H1 (cell line): ENCODE measurements at regions not wholly inside any gene's neighbourhood (a gene's known extent, or its start where the extent isn't known, plus 50 kb on each side); places are given as distances from the start of the nearest gene placed in this dataset.

Source experiments
- CTCF ChIA-PET: fragments of 300-600 bp; sonication (Branson Sonifier 250); formaldehyde crosslinking; loops from one replicate; lab custom pipeline; 2021; ENCODE audit not compliant: partially characterized antibody; lab: Charles Lee
- POLR2A ChIA-PET: fragments of 300-600 bp; sonication (Branson Sonifier 250); formaldehyde crosslinking; loops from one replicate; lab custom pipeline; 2021; ENCODE audit warnings: inconsistent platforms; ENCODE audit not compliant: partially characterized antibody; lab: Charles Lee
- DNase-seq, 2 experiments: peaks; one replicate each; pipeline versions ENCODE4 v3.0.0 to v3.0.0-alpha.2; 2010 to 2022; ENCODE audit warnings: low spot score in 2 of 2, low read depth in 1 of 2, mixed read lengths in 1 of 2
- FAIRE-seq: peaks from 2 replicates; lab custom pipeline; 2011; peaks lifted over from hg19 to GRCh38; lab: Jason Lieb, UNC
- H2AFZ ChIP-seq: 2 replicates; pipeline ENCODE4 v1.8.1; 2012; ENCODE audit warnings: low read length, inconsistent platforms
- H2AK5ac ChIP-seq: 2 replicates; pipeline ENCODE4 v1.6.1; 2013; ENCODE audit warnings: low read depth, low read length
- H2BK120ac ChIP-seq: replicated peaks from 2 replicates; pipeline ENCODE3; 2013; ENCODE audit warnings: low read depth, low read length, inconsistent platforms
- H2BK12ac ChIP-seq: 2 replicates; pipeline ENCODE4 v1.6.1; 2013; ENCODE audit warnings: low read depth, low read length
- H2BK15ac ChIP-seq: 2 replicates; pipeline ENCODE4 v1.6.1; 2013; ENCODE audit warnings: low read length
- H2BK20ac ChIP-seq: 2 replicates; pipeline ENCODE4 v1.6.1; 2013; ENCODE audit warnings: low read length
- H2BK5ac ChIP-seq: 2 replicates; pipeline ENCODE4 v1.6.1; 2013; ENCODE audit warnings: low read depth, low read length
- H3K14ac ChIP-seq: 2 replicates; pipeline ENCODE4 v1.6.1; 2013; ENCODE audit warnings: inconsistent platforms; ENCODE audit not compliant: insufficient read length
- H3K18ac ChIP-seq: 2 replicates; pipeline ENCODE4 v1.6.1; 2013; ENCODE audit warnings: low read length; ENCODE audit errors: extremely low read depth
- H3K23ac ChIP-seq: 2 replicates; pipeline ENCODE4 v1.6.1; 2013; ENCODE audit warnings: inconsistent platforms; ENCODE audit not compliant: insufficient read length
- H3K23me2 ChIP-seq: 2 replicates; pipeline ENCODE4 v1.6.1; 2013; ENCODE audit warnings: low read depth, low read length
- H3K27ac ChIP-seq: 2 replicates; pipeline ENCODE4 v1.6.1; 2011; ENCODE audit warnings: low read depth, low read length, inconsistent platforms
- H3K27me3 ChIP-seq, 4 experiments: replicated peaks in 1 of 4; 1 replicate in 1 of 4; 2 replicates in 3 of 4; pipeline versions ENCODE4 v1.6.1 to v1.8.1; 2011 to 2013; ENCODE audit warnings: low read length in 3 of 4, mild to moderate bottlenecking in 3 of 4, inconsistent platforms in 2 of 4, mixed read lengths in 2 of 4, moderate library complexity in 1 of 4; ENCODE audit not compliant: control insufficient read depth in 3 of 4, insufficient read depth in 3 of 4; ENCODE audit errors: extremely low read depth in 1 of 4
- H3K36me3 ChIP-seq, 4 experiments: 2 replicates each; pipeline versions ENCODE4 v1.6.1 to v1.8.1; 2011 to 2013; ENCODE audit warnings: mild to moderate bottlenecking in 4 of 4, low read length in 3 of 4, moderate library complexity in 2 of 4, control low read depth in 1 of 4, inconsistent platforms in 1 of 4; ENCODE audit not compliant: insufficient read depth in 4 of 4, control insufficient read depth in 2 of 4
- H3K4ac ChIP-seq: replicated peaks from 2 replicates; pipeline ENCODE3; 2013; ENCODE audit warnings: low read length, low read depth, mixed read lengths, inconsistent platforms; ENCODE audit not compliant: insufficient read length
- H3K4me1 ChIP-seq, 4 experiments: replicated peaks in 1 of 4; 1 replicate in 1 of 4; 2 replicates in 3 of 4; pipeline versions ENCODE4 v1.6.1 to v1.8.1; 2011 to 2013; ENCODE audit warnings: low read length in 3 of 4, inconsistent platforms in 2 of 4, mixed read lengths in 1 of 4; ENCODE audit not compliant: insufficient read depth in 4 of 4, control insufficient read depth in 3 of 4
- H3K4me2 ChIP-seq, 2 experiments: 2 replicates each; pipeline versions ENCODE4 v1.6.1 to v1.8.1; 2011 to 2013; ENCODE audit warnings: low read depth in 2 of 2, low read length in 2 of 2, control low read depth in 1 of 2, inconsistent platforms in 1 of 2, mild to moderate bottlenecking in 1 of 2; ENCODE audit not compliant: insufficient read depth in 1 of 2
- H3K4me3 ChIP-seq, 4 experiments: fragments of 200-600, 300-600 bp in 1 of 4; sonication (generic), shearing (Covaris generic), sonication (Bioruptor Twin) in 1 of 4; 2 replicates each; pipeline versions ENCODE4 v1.5.1 to v1.8.1; 2011 to 2016; ENCODE audit warnings: low read length in 4 of 4, low read depth in 3 of 4, control low read depth in 2 of 4, inconsistent platforms in 2 of 4, mild to moderate bottlenecking in 2 of 4, mixed read lengths in 1 of 4, moderate library complexity in 1 of 4; ENCODE audit not compliant: insufficient read depth in 2 of 4; ENCODE audit errors: extremely low read depth in 1 of 4
- H3K56ac ChIP-seq: replicated peaks from 2 replicates; pipeline ENCODE3; 2013; ENCODE audit warnings: low read depth, mild to moderate bottlenecking, mixed read lengths, low read length, inconsistent platforms; ENCODE audit not compliant: insufficient read length
- H3K79me1 ChIP-seq: 2 replicates; pipeline ENCODE4 v1.6.1; 2013; ENCODE audit warnings: low read depth, low read length, control low read depth
- H3K79me2 ChIP-seq, 2 experiments: 2 replicates each; pipeline versions ENCODE4 v1.6.1 to v1.8.1; 2012 to 2013; ENCODE audit warnings: low read length in 2 of 2, mild to moderate bottlenecking in 2 of 2, inconsistent platforms in 1 of 2; ENCODE audit not compliant: insufficient read depth in 2 of 2, control insufficient read depth in 1 of 2
- H3K9ac ChIP-seq, 4 experiments: replicated peaks in 1 of 4; 1 replicate in 1 of 4; 2 replicates in 3 of 4; pipeline versions ENCODE4 v1.6.1 to v1.8.1; 2011 to 2013; ENCODE audit warnings: low read depth in 3 of 4, low read length in 3 of 4, control low read depth in 2 of 4, mild to moderate bottlenecking in 2 of 4, moderate library complexity in 2 of 4, inconsistent platforms in 1 of 4; ENCODE audit errors: extremely low read depth in 1 of 4
- H3K9me3 ChIP-seq, 2 experiments: 2 replicates each; pipeline versions ENCODE4 v1.6.1 to v1.8.1; 2012 to 2013; ENCODE audit warnings: mild to moderate bottlenecking in 2 of 2, moderate library complexity in 2 of 2, control low read depth in 1 of 2, inconsistent platforms in 1 of 2, low read depth in 1 of 2, low read length in 1 of 2, mixed read lengths in 1 of 2; ENCODE audit not compliant: insufficient read depth in 2 of 2
- H4K20me1 ChIP-seq, 2 experiments: replicated peaks in 1 of 2; 2 replicates each; pipeline versions ENCODE3 to v1.8.1; 2011 to 2013; ENCODE audit warnings: inconsistent platforms in 2 of 2, low read length in 2 of 2, mild to moderate bottlenecking in 1 of 2; ENCODE audit not compliant: insufficient read depth in 2 of 2, control insufficient read depth in 1 of 2
- H4K5ac ChIP-seq: 2 replicates; pipeline ENCODE4 v1.6.1; 2013; ENCODE audit warnings: low read length, low read depth, mixed read lengths, inconsistent platforms; ENCODE audit not compliant: insufficient read length
- H4K8ac ChIP-seq: 2 replicates; pipeline ENCODE4 v1.8.0; 2013; ENCODE audit warnings: mild to moderate bottlenecking, moderate library complexity, low read length, inconsistent platforms; ENCODE audit not compliant: insufficient read depth; ENCODE audit errors: extremely low read depth
- H4K91ac ChIP-seq: replicated peaks from 2 replicates; pipeline ENCODE3; 2013; ENCODE audit warnings: low read length, mixed read lengths, inconsistent platforms; ENCODE audit not compliant: insufficient read length
- ATF2 ChIP-seq: IDR thresholded peaks from 2 replicates; pipeline ENCODE4 v1.6.1; 2012; ENCODE audit warnings: low read length, inconsistent platforms
- NANOG ChIP-seq: IDR thresholded peaks from 2 replicates; pipeline ENCODE4 v1.6.1; 2011; ENCODE audit warnings: low read length, low read depth, mild to moderate bottlenecking, inconsistent platforms; ENCODE audit not compliant: insufficient read depth, poor library complexity, severe bottlenecking
- WGBS, 2 experiments: shearing (Covaris generic) in 1 of 2; methylation state at CpG; one replicate each; pipeline versions ENCODE4 v1.1.6 to v1.1.7; 2013 to 2015; ENCODE audit warnings: low lambda C conversion rate in 2 of 2, mixed read lengths in 2 of 2, inconsistent platforms in 1 of 2, low coverage in 1 of 2, missing lambda C conversion rate in 1 of 2; ENCODE audit not compliant: insufficient replicate concordance in 2 of 2, insufficient coverage in 1 of 2, insufficient read length in 1 of 2; ENCODE audit errors: extremely low coverage in 1 of 2, missing lambda C conversion rate in 1 of 2; 5-methylcytosine and 5-hydroxymethylcytosine counted together

DNA sequence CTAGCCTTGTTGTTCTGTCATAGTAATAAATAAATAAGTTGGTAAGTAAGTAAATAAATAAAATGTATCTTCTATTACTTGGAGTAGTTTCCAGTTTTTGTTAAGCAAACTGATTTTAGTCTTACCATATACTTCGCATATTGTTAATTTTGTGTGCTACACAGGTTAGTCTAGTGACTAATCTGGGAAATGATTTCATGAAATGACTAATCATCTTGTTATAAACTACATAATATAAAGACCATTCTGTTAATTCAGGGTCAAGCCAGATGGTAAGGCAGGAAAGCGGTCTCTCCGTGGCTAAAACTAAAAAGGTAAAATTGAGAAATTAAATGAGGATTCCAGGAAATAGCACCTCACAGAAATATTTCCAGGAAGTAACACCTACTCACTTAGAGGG, 58.5 kb upstream of the FOXP2 start:
- no peak overlapping the region for H2BK15ac ChIP-seq
- no peaks in the 10 kb centered on the region for H4K20me1 ChIP-seq
- H3K36me3 ChIP-seq = no peaks in the 10 kb centered on the region
- no peak overlapping the region for H3K27ac ChIP-seq
- H3K4me2 ChIP-seq = no peak overlapping the region
- no peaks in the 10 kb centered on the region for H3K79me2 ChIP-seq
- H3K23me2 ChIP-seq = no peaks in the 10 kb centered on the region
- FAIRE-seq (no peak), DNase-seq (no peak)
- ChIA-PET POLR2A (no interaction called here), CTCF (no interaction called here)
- H3K79me1 ChIP-seq = no peaks in the 10 kb centered on the region
- no peak overlapping the region for H3K23ac ChIP-seq
- no peak overlapping the region for H3K56ac ChIP-seq
- H2BK20ac ChIP-seq = no peak overlapping the region
- H2AFZ ChIP-seq = no peak overlapping the region
- H4K5ac ChIP-seq = no peak overlapping the region
- H2BK5ac ChIP-seq = no peak overlapping the region
- no peak overlapping the region for H3K18ac ChIP-seq
- no peak overlapping the region for H3K4ac ChIP-seq
- H2BK120ac ChIP-seq = no peak overlapping the region
- no peak overlapping the region for H2AK5ac ChIP-seq
- H3K27me3 ChIP-seq = no peaks in the 10 kb centered on the region
- 0 out of 4 replicates have a peak, but pooled peaks cover 0 to 3% of the 10 kb centered on the region in 2 experiments for H3K9me3 ChIP-seq
- no peak overlapping the region for H3K9ac ChIP-seq
- no peaks in the 10 kb centered on the region for H3K4me1 ChIP-seq
- no peak overlapping the region for H3K4me3 ChIP-seq
- H2BK12ac ChIP-seq = no peak overlapping the region
- WGBS, 2 experiments = 97% methylated on average over 3 of the region's 3 CpGs; no CpG with 5 or more reads in 1 of the 2 experiments
- no peak overlapping the region for H3K14ac ChIP-seq
- H4K91ac ChIP-seq = no peak overlapping the region
- H4K8ac ChIP-seq = no peak overlapping the region
- TF ChIP-seq ATF2 (no peak), NANOG (no peak)
